Small intestine (tissue), 7 donors: ENCODE measurements at regions not wholly inside any gene's neighbourhood (a gene's known extent, or its start where the extent isn't known, plus 50 kb on each side); places are given as distances from the start of the nearest gene placed in this dataset.

ENCODE experiments used
- DNase-seq, 2 donors: peaks; one replicate each; pipeline versions ENCODE4 v3.0.0 to v3.0.0-alpha.2; 2013
- FAIRE-seq: peaks from 2 replicates; lab custom pipeline; 2012; peaks lifted over from hg19 to GRCh38; lab: Jason Lieb, UNC
- H3K27ac ChIP-seq, 3 donors: one replicate each; pipeline ENCODE4 v1.5.1; 2013; ENCODE audit warnings: low read length in 2 of 3, mild to moderate bottlenecking in 2 of 3, control low read depth in 1 of 3, inconsistent platforms in 1 of 3, low read depth in 1 of 3, moderate library complexity in 1 of 3
- H3K27me3 ChIP-seq, 3 donors: one replicate each; pipeline ENCODE4 v1.6.1; 2013; ENCODE audit warnings: low read length in 3 of 3, inconsistent platforms in 1 of 3; ENCODE audit not compliant: control insufficient read depth in 3 of 3, insufficient read depth in 3 of 3
- H3K36me3 ChIP-seq, 3 donors: one replicate each; pipeline ENCODE4 v1.6.1; 2013; ENCODE audit warnings: low read length in 3 of 3, inconsistent platforms in 1 of 3, low read depth in 1 of 3, mild to moderate bottlenecking in 1 of 3, moderate library complexity in 1 of 3; ENCODE audit not compliant: control insufficient read depth in 3 of 3, insufficient read depth in 2 of 3
- H3K4me1 ChIP-seq, 3 donors: one replicate each; pipeline ENCODE4 v1.6.1; 2013; ENCODE audit warnings: low read length in 2 of 3, inconsistent platforms in 1 of 3, low read depth in 1 of 3, mild to moderate bottlenecking in 1 of 3, moderate library complexity in 1 of 3; ENCODE audit not compliant: control insufficient read depth in 3 of 3, insufficient read depth in 2 of 3
- H3K4me3 ChIP-seq, 3 donors: one replicate each; pipeline ENCODE4 v1.5.1; 2013; ENCODE audit warnings: low read length in 3 of 3, control low read depth in 1 of 3, inconsistent platforms in 1 of 3, low read depth in 1 of 3, mild to moderate bottlenecking in 1 of 3, moderate library complexity in 1 of 3
- H3K9me3 ChIP-seq, 2 donors: one replicate each; pipeline ENCODE4 v1.6.1; 2013; ENCODE audit warnings: low read depth in 1 of 2, low read length in 1 of 2; ENCODE audit not compliant: control insufficient read depth in 2 of 2, insufficient read depth in 1 of 2
- WGBS, 3 donors: extraction: QIAGEN DNeasy Blood & Tissue Kit; methylation state at CpG; one replicate each; pipeline ENCODE4 v1.1.7; 2013; 5-methylcytosine and 5-hydroxymethylcytosine counted together
- donor health status: healthy with polysubstance abuse.
- donor health status: control.
- donor health status: control.
- donor health status: Bipolar disorder and iron deficiency.
- donor health status: healthy.

GRCh38 chr19:13606156-13606555 lies 99.9 kb upstream of the CACNA1A start:
- no peak for DNase-seq
- no peak for FAIRE-seq
- WGBS, 3 donors, result 86 to 88% (median 86%) methylated on average over 13 of the region's 13 CpGs
- Histone ChIP-seq H3K27ac (no peak overlapping the region), H3K36me3 (no peaks in the 10 kb centered on the region), H3K27me3 (no peaks in the 10 kb centered on the region), H3K4me3 (no peak overlapping the region), H3K9me3 (no peaks in the 10 kb centered on the region), H3K4me1 (no peaks in the 10 kb centered on the region)

- no peaks in the 10 kb centered on the region for H3K4me1 ChIP-seq
- no peaks in the 10 kb centered on the region for H3K36me3 ChIP-seq
- no peak overlapping the region for H3K4me3 ChIP-seq
- H3K9me3 ChIP-seq, result no peaks in the 10 kb centered on the region
- DNase-seq (no peak), FAIRE-seq (no peak)
- no peak overlapping the region for H3K27ac ChIP-seq
- H3K27me3 ChIP-seq, result no peaks in the 10 kb centered on the region
- WGBS, 3 donors, result 73 to 81% (median 73%) methylated on average over 4 of the region's 4 CpGs
Measured at GRCh38 chr19:13604902-13605586, 98.8 kb upstream of the CACNA1A start.

DNA sequence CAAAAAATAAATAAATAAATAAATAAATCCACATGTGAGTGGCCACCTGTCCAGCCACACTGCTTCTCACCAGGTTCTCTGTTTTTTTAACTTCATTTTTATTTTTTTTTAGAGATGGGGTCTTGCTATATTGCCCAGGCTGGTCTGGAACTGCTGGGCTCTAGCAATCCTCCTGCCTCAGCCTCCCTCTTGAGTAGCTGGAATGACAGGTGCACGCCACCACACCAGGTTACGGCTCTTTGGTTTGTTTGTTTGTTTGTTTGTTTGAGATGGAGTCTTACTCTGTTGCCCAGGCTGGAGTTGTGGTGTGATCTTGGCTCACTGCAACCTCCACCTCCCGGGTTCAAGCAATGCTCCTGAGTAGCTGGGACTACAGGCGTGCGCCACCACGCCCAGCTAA lies 94.5 kb upstream of the CACNA1A start:
- Histone ChIP-seq H3K27ac (no peak overlapping the region), H3K4me3 (no peak overlapping the region), H3K27me3 (no peaks in the 10 kb centered on the region), H3K36me3 (no peaks in the 10 kb centered on the region), H3K9me3 (no peaks in the 10 kb centered on the region), H3K4me1 (no peaks in the 10 kb centered on the region)
- no peak for DNase-seq
- no peak for FAIRE-seq
- WGBS, 3 donors, result 72 to 80% (median 74%) methylated on average over 6 of the region's 6 CpGs

DNA sequence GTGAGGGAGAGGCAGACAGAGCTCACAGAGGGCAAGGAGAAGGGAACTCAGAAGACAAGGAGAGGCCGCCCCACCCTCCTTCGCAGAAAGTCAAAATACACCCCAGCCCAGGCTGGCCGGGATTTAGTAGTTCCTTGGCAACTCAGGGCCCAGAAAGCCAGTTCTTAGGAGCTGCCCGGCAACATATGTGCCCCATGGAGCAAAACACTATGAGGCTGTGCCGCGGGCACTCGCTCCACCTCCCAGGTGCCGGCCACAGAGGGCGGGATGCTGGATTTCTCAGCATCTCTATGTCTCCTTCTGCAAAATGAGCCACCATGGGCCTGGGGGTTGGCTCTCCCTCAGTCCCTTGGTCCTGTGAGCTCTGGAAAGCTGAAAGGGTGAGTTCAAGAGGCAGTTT lies 93.8 kb upstream of the CACNA1A start:
- H3K4me1 ChIP-seq, result no peaks in the 10 kb centered on the region
- no peak for DNase-seq
- H3K36me3 ChIP-seq, result no peaks in the 10 kb centered on the region
- no peaks in the 10 kb centered on the region for H3K9me3 ChIP-seq
- no peak overlapping the region for H3K27ac ChIP-seq
- 88 to 89% (median 88%) methylated on average over 7 to 9 of the region's 9 CpGs for WGBS, 3 donors
- no peaks in the 10 kb centered on the region for H3K27me3 ChIP-seq
- no peak overlapping the region for H3K4me3 ChIP-seq
- FAIRE-seq, result no peak

DNA sequence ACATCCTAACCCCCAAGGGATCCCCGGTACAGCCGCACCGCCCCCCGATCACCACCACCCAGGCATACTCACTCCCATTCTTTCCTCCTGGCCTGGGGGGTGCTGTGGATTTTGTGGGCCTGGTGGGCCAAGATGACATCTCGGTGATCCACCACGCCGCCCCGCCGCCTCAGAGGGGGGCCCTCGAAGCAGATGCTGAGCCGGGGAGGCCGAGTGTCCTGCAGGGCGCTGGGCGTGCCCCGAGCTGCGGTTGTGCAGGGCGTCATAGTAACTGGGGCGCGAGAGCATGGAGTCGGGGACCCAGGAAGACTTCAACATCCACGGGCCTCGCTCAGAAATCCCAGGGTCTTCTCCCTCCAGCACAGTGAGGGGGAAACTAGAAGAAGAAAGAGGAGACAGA lies 93.4 kb upstream of the CACNA1A start:
- FAIRE-seq, result no peak
- WGBS, 3 donors, result 81 to 87% (median 83%) methylated on average over 22 of the region's 22 CpGs
- H3K9me3 ChIP-seq, result no peaks in the 10 kb centered on the region
- no peak overlapping the region for H3K4me3 ChIP-seq
- no peak overlapping the region for H3K27ac ChIP-seq
- H3K4me1 ChIP-seq, result no peaks in the 10 kb centered on the region
- DNase-seq, result no peak
- H3K36me3 ChIP-seq, result no peaks in the 10 kb centered on the region
- no peaks in the 10 kb centered on the region for H3K27me3 ChIP-seq

- Histone ChIP-seq H3K9me3 (no peaks in the 10 kb centered on the region), H3K27ac (no peak overlapping the region), H3K4me1 (no peaks in the 10 kb centered on the region), H3K27me3 (no peaks in the 10 kb centered on the region), H3K4me3 (no peak overlapping the region), H3K36me3 (no peaks in the 10 kb centered on the region)
- DNase-seq (no peak), FAIRE-seq (no peak)
Measured at GRCh38 chr19:13598098-13598497, 91.8 kb upstream of the CACNA1A start.

GRCh38 chr19:13597640-13598039 lies 91.4 kb upstream of the CACNA1A start:
- Histone ChIP-seq H3K4me1 (no peaks in the 10 kb centered on the region), H3K4me3 (no peak overlapping the region), H3K27ac (no peak overlapping the region), H3K9me3 (no peaks in the 10 kb centered on the region), H3K36me3 (no peaks in the 10 kb centered on the region), H3K27me3 (no peaks in the 10 kb centered on the region)
- no peak for FAIRE-seq
- 2% methylated on average over 3 of the region's 3 CpGs for WGBS, 3 donors
- peak; percentile 60 to 63 for DNase-seq

- Histone ChIP-seq H3K4me3 (no peak overlapping the region), H3K4me1 (no peaks in the 10 kb centered on the region), H3K36me3 (no peaks in the 10 kb centered on the region), H3K27me3 (peaks cover 0 to 2% (median 0%) of the 10 kb centered on the region in 3 donors), H3K9me3 (no peaks in the 10 kb centered on the region), H3K27ac (no peak overlapping the region)
- FAIRE-seq (no peak), DNase-seq (peak; percentile 36 to 72)
- WGBS, 3 donors, result 20 to 24% (median 22%) methylated on average over 29 of the region's 29 CpGs
Measured at GRCh38 chr19:13588957-13589833, 82.9 kb upstream of the CACNA1A start.
